HG02885 (cell line): ENCODE measurements at regions not wholly inside any gene's neighbourhood (a gene's known extent, or its start where the extent isn't known, plus 50 kb on each side); places are given as distances from the start of the nearest gene placed in this dataset.

Source experiments
- ATAC-seq: cut with Tn5 transposase; IDR thresholded peaks from one replicate; pipeline ENCODE4 v1.9.1; 2021; ENCODE audit warnings: mild to moderate bottlenecking; ENCODE audit not compliant: unreplicated experiment, poor library complexity

- ATAC-seq: no peak
These were observed 79.1 kb upstream of the TUSC7 start for GRCh38 chr3:116630494-116630893.

GRCh38 chr3:116639641-116640040 lies 69.9 kb upstream of the TUSC7 start:
- no peak for ATAC-seq

DNA sequence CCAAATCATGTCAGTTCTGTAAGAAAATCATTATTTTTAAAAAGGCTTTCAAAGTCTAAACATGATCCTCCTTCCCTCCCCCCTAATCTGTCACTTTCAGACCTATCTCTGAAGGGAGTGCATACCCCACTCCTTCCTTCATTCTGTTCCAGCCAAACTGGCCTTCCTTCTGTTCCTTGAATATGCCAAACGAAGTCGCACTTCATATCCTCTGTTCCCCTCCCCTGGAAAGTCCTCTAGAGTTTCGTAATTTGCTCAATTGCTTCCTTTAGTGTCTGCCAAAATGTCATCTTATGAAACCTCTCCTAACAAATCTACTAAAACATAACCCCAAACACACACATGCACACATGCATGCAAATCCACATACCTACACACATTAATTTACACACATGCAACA lies 69.5 kb upstream of the TUSC7 start:
- no peak for ATAC-seq

- ATAC-seq: no peak
These were observed 66.6 kb upstream of the TUSC7 start for GRCh38 chr3:116643001-116643400.

- ATAC-seq: no peak
These were observed 61.6 kb upstream of the TUSC7 start for GRCh38 chr3:116647996-116648395.
